Osteoblast (primary cell): ENCODE measurements at regions not wholly inside any gene's neighbourhood (a gene's known extent, or its start where the extent isn't known, plus 50 kb on each side); places are given as distances from the start of the nearest gene placed in this dataset.

Source experiments
- DNase-seq: peaks from one replicate; pipeline ENCODE4 v3.0.0; 2011; ENCODE audit warnings: low spot score, mixed read lengths; ENCODE audit not compliant: insufficient read length; ENCODE audit errors: missing footprints
- H2AFZ ChIP-seq: 2 replicates; pipeline ENCODE4 v1.6.0; 2011; ENCODE audit warnings: mild to moderate bottlenecking, low read length
- H3K27ac ChIP-seq: 2 replicates; pipeline ENCODE4 v1.5.1; 2011; ENCODE audit warnings: mild to moderate bottlenecking, low read depth, low read length, moderate library complexity
- H3K27me3 ChIP-seq: 2 replicates; pipeline ENCODE4 v1.6.0; 2012; ENCODE audit warnings: mild to moderate bottlenecking, control low read depth, inconsistent platforms, low read length, moderate library complexity; ENCODE audit not compliant: insufficient read depth
- H3K36me3 ChIP-seq: 2 replicates; pipeline ENCODE4 v1.5.1; 2011; ENCODE audit warnings: mild to moderate bottlenecking, low read length, control low read depth, moderate library complexity; ENCODE audit not compliant: insufficient read depth
- H3K4me1 ChIP-seq: 2 replicates; pipeline ENCODE4 v1.5.1; 2011; ENCODE audit warnings: mild to moderate bottlenecking, low read length, control low read depth, moderate library complexity; ENCODE audit not compliant: insufficient read depth
- H3K4me2 ChIP-seq: 2 replicates; pipeline ENCODE4 v1.6.0; 2011; ENCODE audit warnings: mild to moderate bottlenecking, low read length; ENCODE audit not compliant: insufficient read depth
- H3K4me3 ChIP-seq: fragments of 200-600 bp; sonication (generic); 3 replicates; pipeline ENCODE4 v1.5.1; 2012; ENCODE audit warnings: mild to moderate bottlenecking, low read length, inconsistent platforms; ENCODE audit not compliant: insufficient read depth
- H3K79me2 ChIP-seq: 2 replicates; pipeline ENCODE4 v1.6.0; 2012; ENCODE audit warnings: mild to moderate bottlenecking, low read length, control low read depth, inconsistent platforms; ENCODE audit not compliant: insufficient read depth
- H3K9me3 ChIP-seq: 2 replicates; pipeline ENCODE4 v1.5.1; 2011; ENCODE audit warnings: low read depth, low read length, control low read depth
- H4K20me1 ChIP-seq: 2 replicates; pipeline ENCODE4 v1.6.0; 2012; ENCODE audit warnings: mild to moderate bottlenecking, low read length, control low read depth; ENCODE audit not compliant: insufficient read depth
- TF ChIP-seq, protein P1 (sequence below): IDR thresholded peaks from 2 replicates; pipeline ENCODE4 v1.5.1; 2011; ENCODE audit warnings: mild to moderate bottlenecking, low read depth, low read length, moderate library complexity; ENCODE audit errors: extremely low read depth

DNA sequence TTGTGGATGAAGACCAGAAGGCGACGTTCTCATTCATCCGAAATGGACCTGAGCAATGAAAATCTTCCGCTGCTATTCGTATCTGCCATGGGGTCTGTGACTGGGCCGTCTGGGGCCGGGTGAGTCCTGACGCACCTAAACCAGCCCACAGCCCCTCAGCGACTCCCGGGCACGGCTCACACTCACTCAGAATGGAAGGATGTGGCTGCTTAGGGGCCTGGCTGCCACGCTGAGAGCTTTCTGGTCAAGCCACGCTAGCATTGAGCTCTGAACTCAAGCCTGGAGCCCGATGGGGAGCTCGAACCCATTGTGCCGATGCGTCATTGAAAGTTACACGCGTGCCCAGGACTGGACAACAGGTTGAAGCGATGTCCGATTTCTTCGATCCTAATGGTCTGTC is 97.8 kb downstream of the MRPL36 start:
- no peaks in the 10 kb centered on the region for H3K9me3 ChIP-seq
- H3K36me3 ChIP-seq = no peaks in the 10 kb centered on the region
- H4K20me1 ChIP-seq = no peaks in the 10 kb centered on the region
- no peaks in the 10 kb centered on the region for H3K4me1 ChIP-seq
- no peak for DNase-seq
- H3K4me2 ChIP-seq = no peak overlapping the region
- TF ChIP-seq, protein P1, sequence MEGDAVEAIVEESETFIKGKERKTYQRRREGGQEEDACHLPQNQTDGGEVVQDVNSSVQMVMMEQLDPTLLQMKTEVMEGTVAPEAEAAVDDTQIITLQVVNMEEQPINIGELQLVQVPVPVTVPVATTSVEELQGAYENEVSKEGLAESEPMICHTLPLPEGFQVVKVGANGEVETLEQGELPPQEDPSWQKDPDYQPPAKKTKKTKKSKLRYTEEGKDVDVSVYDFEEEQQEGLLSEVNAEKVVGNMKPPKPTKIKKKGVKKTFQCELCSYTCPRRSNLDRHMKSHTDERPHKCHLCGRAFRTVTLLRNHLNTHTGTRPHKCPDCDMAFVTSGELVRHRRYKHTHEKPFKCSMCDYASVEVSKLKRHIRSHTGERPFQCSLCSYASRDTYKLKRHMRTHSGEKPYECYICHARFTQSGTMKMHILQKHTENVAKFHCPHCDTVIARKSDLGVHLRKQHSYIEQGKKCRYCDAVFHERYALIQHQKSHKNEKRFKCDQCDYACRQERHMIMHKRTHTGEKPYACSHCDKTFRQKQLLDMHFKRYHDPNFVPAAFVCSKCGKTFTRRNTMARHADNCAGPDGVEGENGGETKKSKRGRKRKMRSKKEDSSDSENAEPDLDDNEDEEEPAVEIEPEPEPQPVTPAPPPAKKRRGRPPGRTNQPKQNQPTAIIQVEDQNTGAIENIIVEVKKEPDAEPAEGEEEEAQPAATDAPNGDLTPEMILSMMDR = no peak
- H3K4me3 ChIP-seq = no peak overlapping the region
- no peaks in the 10 kb centered on the region for H3K79me2 ChIP-seq
- peaks cover 2% of the 10 kb centered on the region for H3K27me3 ChIP-seq
- no peak overlapping the region for H3K27ac ChIP-seq
- no peak overlapping the region for H2AFZ ChIP-seq

GRCh38 chr5:1701216-1701864 is 98.3 kb downstream of the MRPL36 start:
- Histone ChIP-seq H2AFZ (no peak overlapping the region), H3K79me2 (no peaks in the 10 kb centered on the region), H3K4me3 (no peak overlapping the region), H3K27ac (no peak overlapping the region), H3K27me3 (peaks cover 2% of the 10 kb centered on the region), H3K9me3 (no peaks in the 10 kb centered on the region), H4K20me1 (no peaks in the 10 kb centered on the region), H3K36me3 (no peaks in the 10 kb centered on the region), H3K4me1 (no peaks in the 10 kb centered on the region), H3K4me2 (no peak overlapping the region)
- TF ChIP-seq, protein P1 = no peak
- no peak for DNase-seq

- TF ChIP-seq, protein P1 = no peak
- Histone ChIP-seq H3K36me3 (no peaks in the 10 kb centered on the region), H3K4me3 (no peak overlapping the region), H2AFZ (no peak overlapping the region), H4K20me1 (no peaks in the 10 kb centered on the region), H3K79me2 (no peaks in the 10 kb centered on the region), H3K27me3 (peaks cover 2% of the 10 kb centered on the region), H3K4me2 (no peak overlapping the region), H3K27ac (no peak overlapping the region), H3K4me1 (no peaks in the 10 kb centered on the region), H3K9me3 (no peaks in the 10 kb centered on the region)
- DNase-seq = no peak
These were observed 100.2 kb downstream of the MRPL36 start for GRCh38 chr5:1699394-1699793.

- Histone ChIP-seq H3K4me3 (no peak overlapping the region), H3K27ac (no peak overlapping the region), H3K4me2 (no peak overlapping the region), H3K4me1 (no peaks in the 10 kb centered on the region), H3K36me3 (no peaks in the 10 kb centered on the region), H3K79me2 (no peaks in the 10 kb centered on the region), H3K9me3 (no peaks in the 10 kb centered on the region), H3K27me3 (peaks cover 2% of the 10 kb centered on the region), H4K20me1 (no peaks in the 10 kb centered on the region), H2AFZ (no peak overlapping the region)
- TF ChIP-seq, protein P1 = no peak
- DNase-seq = no peak
These were observed 100.9 kb downstream of the MRPL36 start for GRCh38 chr5:1698589-1699316.
